Mesendoderm (in vitro differentiated cells): ENCODE measurements at regions not wholly inside any gene's neighbourhood (a gene's known extent, or its start where the extent isn't known, plus 50 kb on each side); places are given as distances from the start of the nearest gene placed in this dataset. TPM values are rescaled to one million over a fixed set of nuclear protein-coding genes. Genes with fewer than 3 reads are reported as not detected.

Experiments
- DNase-seq: peaks from one replicate; pipeline ENCODE4 v3.0.0; 2013
- H2AK5ac ChIP-seq: 2 replicates; pipeline ENCODE4 v1.6.1; 2013; ENCODE audit warnings: low read length, inconsistent platforms
- H2BK120ac ChIP-seq: 2 replicates; pipeline ENCODE4 v1.6.1; 2013; ENCODE audit warnings: low read depth, mild to moderate bottlenecking, low read length, moderate library complexity, mixed read lengths
- H2BK15ac ChIP-seq: replicated peaks from 2 replicates; pipeline ENCODE4 v1.6.1; 2013; ENCODE audit warnings: low read depth, mild to moderate bottlenecking, moderate library complexity
- H2BK5ac ChIP-seq: 2 replicates; pipeline ENCODE4 v1.6.1; 2013; ENCODE audit warnings: low read length, inconsistent platforms
- H3K18ac ChIP-seq: 2 replicates; pipeline ENCODE4 v1.6.1; 2013; ENCODE audit warnings: mild to moderate bottlenecking, low read length, mixed read lengths
- H3K23ac ChIP-seq: one replicate; pipeline ENCODE4 v1.6.1; 2013; ENCODE audit warnings: low read length
- H3K27ac ChIP-seq: 2 replicates; pipeline ENCODE4 v1.5.1; 2013; ENCODE audit warnings: low read depth, mild to moderate bottlenecking, inconsistent platforms, low read length, moderate library complexity
- H3K27me3 ChIP-seq: 2 replicates; pipeline ENCODE4 v1.6.1; 2013; ENCODE audit warnings: low read length, control low read depth, mild to moderate bottlenecking, inconsistent platforms; ENCODE audit not compliant: insufficient read depth, poor library complexity
- H3K36me3 ChIP-seq: 2 replicates; pipeline ENCODE4 v1.6.1; 2013; ENCODE audit warnings: low read length, inconsistent platforms; ENCODE audit not compliant: control insufficient read depth, insufficient read depth
- H3K4ac ChIP-seq: one replicate; pipeline ENCODE4 v1.6.1; 2013; ENCODE audit warnings: low read depth, mild to moderate bottlenecking, low read length, moderate library complexity
- H3K4me1 ChIP-seq: 2 replicates; pipeline ENCODE4 v1.6.1; 2013; ENCODE audit warnings: low read depth, low read length, inconsistent platforms; ENCODE audit not compliant: control insufficient read depth
- H3K4me2 ChIP-seq: 2 replicates; pipeline ENCODE4 v1.6.1; 2013; ENCODE audit warnings: low read length
- H3K4me3 ChIP-seq: 2 replicates; pipeline ENCODE4 v1.5.1; 2013; ENCODE audit warnings: mild to moderate bottlenecking, low read length
- H3K56ac ChIP-seq: one replicate; pipeline ENCODE4 v1.6.1; 2013; ENCODE audit warnings: low read length
- H3K79me1 ChIP-seq: 2 replicates; pipeline ENCODE4 v1.6.1; 2013; ENCODE audit warnings: low read length, inconsistent platforms
- H3K79me2 ChIP-seq: 2 replicates; pipeline ENCODE4 v1.6.1; 2013; ENCODE audit warnings: mild to moderate bottlenecking, low read length; ENCODE audit not compliant: control insufficient read depth, insufficient read depth
- H3K9ac ChIP-seq: 2 replicates; pipeline ENCODE4 v1.6.1; 2013; ENCODE audit warnings: low read length, inconsistent platforms
- H4K5ac ChIP-seq: one replicate; pipeline ENCODE4 v1.6.1; 2013; ENCODE audit warnings: low read length
- H4K8ac ChIP-seq: one replicate; pipeline ENCODE4 v1.6.1; 2013; ENCODE audit warnings: low read depth, mild to moderate bottlenecking, control low read depth, low read length, moderate library complexity
- WGBS: extraction: QIAGEN DNeasy Blood & Tissue Kit; methylation state at CpG from one replicate; pipeline ENCODE4 v1.1.7; 2013; ENCODE audit warnings: low lambda C conversion rate, missing lambda C conversion rate; ENCODE audit not compliant: insufficient coverage; ENCODE audit errors: extremely low coverage; 5-methylcytosine and 5-hydroxymethylcytosine counted together
- small RNA-seq: library from polyadenylated mRNA; stranded (forward); fragments of <200 nt; extraction: miRNeasy Mini kit (QIAGEN cat#:217004); gene quantifications from one replicate; pipeline ENCODE3, GENCODE V24; 2013; ENCODE audit not compliant: insufficient read depth

DNA sequence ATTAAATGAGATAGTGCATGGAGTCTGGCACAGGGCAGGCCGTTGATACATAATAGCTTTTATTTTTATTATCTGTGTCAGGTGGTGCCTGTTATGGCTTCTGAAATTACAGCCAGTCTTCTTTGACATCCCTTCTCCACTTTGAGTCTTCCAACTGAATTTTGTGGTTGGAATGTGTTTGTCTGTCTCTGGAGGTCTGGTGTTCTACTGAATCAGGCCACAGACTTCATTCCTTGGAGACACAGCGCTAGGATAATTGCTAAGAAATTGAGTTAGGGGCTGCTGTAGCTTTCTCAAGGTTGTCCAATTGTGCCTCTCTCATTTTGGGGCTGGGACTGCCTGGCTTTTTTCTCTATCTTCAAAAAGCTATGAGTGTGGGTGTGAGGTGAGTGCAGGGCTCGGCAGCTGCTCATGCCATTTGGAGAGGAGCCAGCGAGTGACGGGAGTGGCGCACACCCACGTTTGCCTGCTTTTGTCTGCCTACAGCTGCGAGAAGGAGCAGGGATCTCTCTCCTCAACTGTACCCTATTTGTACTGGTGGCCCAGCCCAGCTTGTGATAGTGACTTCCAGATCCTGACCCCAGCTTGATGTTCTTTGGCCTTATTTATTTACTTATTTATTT, 49.8 kb upstream of the SYN2 start:
- Histone ChIP-seq H3K79me2 (no peaks in the 10 kb centered on the region), H3K36me3 (no peaks in the 10 kb centered on the region), H3K23ac (no peak overlapping the region), H4K5ac (no peak overlapping the region), H3K56ac (no peak overlapping the region), H2AK5ac (no peak overlapping the region), H3K4me2 (no peak overlapping the region), H3K4me1 (no peaks in the 10 kb centered on the region), H3K18ac (no peak overlapping the region), H3K4ac (no peak overlapping the region), H2BK15ac (no peak overlapping the region), H4K8ac (no peak overlapping the region), H3K79me1 (no peaks in the 10 kb centered on the region), H3K27ac (no peak overlapping the region), H3K9ac (no peak overlapping the region), H2BK120ac (no peak overlapping the region), H3K27me3 (no peaks in the 10 kb centered on the region), H3K4me3 (no peak overlapping the region), H2BK5ac (no peak overlapping the region)
- DNase-seq: no peak
- no CpG with 5 or more reads among the region's 8 CpGs for WGBS

Small RNA genes lying in the stretch of these regions (small RNA-seq; reads per million reads assigned to genes)
- not detected for gene RN7SL147P
